ENCODE measurements at regions not wholly inside any gene's neighbourhood (a gene's known extent, or its start where the extent isn't known, plus 50 kb on each side); places are given as distances from the start of the nearest gene placed in this dataset.

DNA sequence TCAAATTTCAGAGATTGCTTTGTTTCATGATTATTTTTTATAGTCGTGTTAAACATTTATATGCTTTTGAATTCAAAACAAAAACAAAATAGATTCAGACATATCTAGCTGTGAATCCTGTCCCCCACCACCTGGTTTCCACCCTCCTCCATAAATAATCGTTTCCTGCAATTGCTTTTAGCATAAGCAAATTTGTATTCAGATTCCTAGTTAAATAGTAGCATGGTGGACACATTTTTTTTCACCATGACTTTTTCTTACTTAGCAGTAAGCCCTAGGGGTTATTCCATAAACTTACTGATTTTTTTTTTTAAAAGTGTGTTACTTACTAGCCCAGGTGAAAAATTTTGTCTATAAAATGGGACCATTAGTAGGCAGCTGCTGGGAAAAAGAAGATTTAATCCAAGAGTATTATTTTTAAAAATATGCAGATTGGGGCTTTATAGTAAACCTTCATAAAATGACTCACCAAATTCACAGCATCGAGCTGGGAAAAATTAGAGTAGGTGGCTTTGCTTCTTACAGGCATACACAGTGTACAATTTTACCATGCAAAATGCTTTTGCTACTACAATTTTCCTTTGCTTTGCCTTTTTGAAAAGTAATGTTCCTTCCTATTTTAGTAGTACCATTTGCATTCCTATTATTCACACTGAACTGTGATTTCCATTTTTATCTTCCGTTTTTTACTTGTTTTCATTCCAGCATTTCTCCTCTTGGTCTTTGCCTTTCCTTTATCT lies 117.8 kb downstream of the BTG1 start:
- Mint-ChIP-seq H3K27ac (peak overlapping the region; percentile 7), H3K4me1 (peaks cover 37% of the 10 kb centered on the region), H3K27me3 (ENCODE audit: low read depth) (no peaks in the 10 kb centered on the region), H3K9me3 (no peaks in the 10 kb centered on the region), H3K4me3 (no peak overlapping the region), H3K36me3 (no peaks in the 10 kb centered on the region)
- TF ChIP-seq, protein P1, sequence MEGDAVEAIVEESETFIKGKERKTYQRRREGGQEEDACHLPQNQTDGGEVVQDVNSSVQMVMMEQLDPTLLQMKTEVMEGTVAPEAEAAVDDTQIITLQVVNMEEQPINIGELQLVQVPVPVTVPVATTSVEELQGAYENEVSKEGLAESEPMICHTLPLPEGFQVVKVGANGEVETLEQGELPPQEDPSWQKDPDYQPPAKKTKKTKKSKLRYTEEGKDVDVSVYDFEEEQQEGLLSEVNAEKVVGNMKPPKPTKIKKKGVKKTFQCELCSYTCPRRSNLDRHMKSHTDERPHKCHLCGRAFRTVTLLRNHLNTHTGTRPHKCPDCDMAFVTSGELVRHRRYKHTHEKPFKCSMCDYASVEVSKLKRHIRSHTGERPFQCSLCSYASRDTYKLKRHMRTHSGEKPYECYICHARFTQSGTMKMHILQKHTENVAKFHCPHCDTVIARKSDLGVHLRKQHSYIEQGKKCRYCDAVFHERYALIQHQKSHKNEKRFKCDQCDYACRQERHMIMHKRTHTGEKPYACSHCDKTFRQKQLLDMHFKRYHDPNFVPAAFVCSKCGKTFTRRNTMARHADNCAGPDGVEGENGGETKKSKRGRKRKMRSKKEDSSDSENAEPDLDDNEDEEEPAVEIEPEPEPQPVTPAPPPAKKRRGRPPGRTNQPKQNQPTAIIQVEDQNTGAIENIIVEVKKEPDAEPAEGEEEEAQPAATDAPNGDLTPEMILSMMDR (IDR thresholded peaks at IDR 0.05; ENCODE audit: unreplicated experiment), result no peak
- no peak for DNase-seq (ENCODE audit: low spot score in 2 of 2, unreplicated experiment in 2 of 2)

DNA sequence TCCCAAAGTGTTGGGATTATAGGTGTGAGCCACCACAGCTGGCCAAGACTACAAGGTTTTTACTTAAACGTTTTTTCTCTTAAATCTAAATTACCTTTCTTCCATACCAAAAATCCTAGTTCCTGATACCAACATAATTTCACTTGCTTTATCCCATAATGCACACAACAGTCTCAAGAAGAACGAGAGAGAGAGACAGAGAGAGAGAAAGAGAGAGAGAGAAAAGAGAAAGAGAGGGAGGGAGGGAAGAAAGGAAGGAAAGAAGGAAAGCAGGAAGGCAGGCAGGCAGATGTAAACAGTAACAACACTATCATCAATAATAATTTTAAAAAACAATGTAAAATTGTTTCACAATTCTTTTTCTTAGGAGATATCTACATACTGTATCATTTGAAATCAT lies 118.4 kb downstream of the BTG1 start:
- Mint-ChIP-seq H3K27me3 (ENCODE audit: low read depth) (no peaks in the 10 kb centered on the region), H3K4me3 (no peak overlapping the region), H3K36me3 (no peaks in the 10 kb centered on the region), H3K4me1 (peaks cover 36% of the 10 kb centered on the region), H3K27ac (no peak overlapping the region), H3K9me3 (no peaks in the 10 kb centered on the region)
- no peak for DNase-seq (ENCODE audit: low spot score in 2 of 2, unreplicated experiment in 2 of 2)
- TF ChIP-seq, protein P1 (IDR thresholded peaks at IDR 0.05; ENCODE audit: unreplicated experiment), result no peak

DNA sequence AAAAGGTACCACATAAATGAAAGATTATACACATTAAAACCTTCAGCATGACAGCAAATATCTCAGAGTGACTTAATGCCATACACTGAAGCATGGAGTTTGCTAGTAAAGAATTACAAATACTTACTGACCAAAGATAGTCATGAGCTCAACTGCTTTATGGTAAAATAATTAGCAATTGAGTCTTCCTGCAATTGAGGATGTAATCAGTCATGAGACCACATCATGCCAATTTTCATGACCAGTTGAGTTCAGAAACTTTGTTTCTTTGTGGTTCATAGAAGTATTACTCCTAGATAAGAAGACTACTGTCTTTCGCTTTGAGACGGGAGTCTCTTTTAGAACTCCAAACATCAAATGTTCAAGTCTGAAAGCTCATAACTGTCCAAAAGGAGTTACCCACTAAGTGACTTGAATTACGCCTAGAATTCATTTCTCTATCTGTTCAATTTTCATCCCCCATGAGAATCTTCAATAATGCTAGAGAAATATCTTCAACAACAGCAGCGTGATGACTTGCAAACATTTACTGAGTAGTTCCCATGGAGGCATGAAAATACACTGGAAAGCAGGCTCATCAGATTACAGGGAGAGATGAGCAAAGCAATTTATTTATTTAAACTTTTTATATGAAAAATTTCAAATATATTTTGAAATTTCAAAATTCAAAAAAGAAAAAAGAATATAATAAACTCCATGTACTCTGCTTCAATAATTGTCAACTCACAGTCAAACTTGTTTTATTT lies 120.0 kb downstream of the BTG1 start:
- no peaks in the 10 kb centered on the region for H3K9me3 Mint-ChIP-seq
- TF ChIP-seq, protein P1 (IDR thresholded peaks at IDR 0.05; ENCODE audit: unreplicated experiment), result no peak
- H3K36me3 Mint-ChIP-seq, result no peaks in the 10 kb centered on the region
- no peak overlapping the region for H3K27ac Mint-ChIP-seq
- H3K27me3 Mint-ChIP-seq (ENCODE audit: low read depth), result no peaks in the 10 kb centered on the region
- DNase-seq (ENCODE audit: low spot score in 2 of 2, unreplicated experiment in 2 of 2), result no peak
- no peak overlapping the region for H3K4me3 Mint-ChIP-seq
- H3K4me1 Mint-ChIP-seq, result peaks cover 45% of the 10 kb centered on the region

DNA sequence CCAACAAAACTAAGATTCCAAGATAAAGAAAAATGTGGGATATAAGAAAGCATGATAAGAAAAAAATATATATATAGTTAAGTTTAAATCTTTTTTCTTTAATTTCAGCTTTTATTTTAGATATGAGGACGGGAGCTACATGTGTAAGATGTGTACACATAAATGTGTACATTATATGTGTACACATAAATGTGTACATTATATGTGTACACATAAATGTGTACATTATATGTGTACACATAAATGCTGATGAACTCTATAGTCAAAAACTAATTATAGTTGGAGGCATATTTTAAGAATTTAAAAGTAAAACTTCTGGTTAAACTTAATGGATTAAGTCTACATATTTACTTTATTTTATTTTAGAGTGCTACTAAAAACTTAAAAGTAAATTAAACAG lies 123.6 kb downstream of the BTG1 start:
- TF ChIP-seq, protein P1 (IDR thresholded peaks at IDR 0.05; ENCODE audit: unreplicated experiment), result no peak
- peaks cover 2% of the 10 kb centered on the region for H3K36me3 Mint-ChIP-seq
- no peaks in the 10 kb centered on the region for H3K27me3 Mint-ChIP-seq (ENCODE audit: low read depth)
- peaks cover 14% of the 10 kb centered on the region for H3K4me1 Mint-ChIP-seq
- peak overlapping the region; percentile 23 for H3K27ac Mint-ChIP-seq
- DNase-seq (ENCODE audit: low spot score in 2 of 2, unreplicated experiment in 2 of 2), result no peak
- H3K4me3 Mint-ChIP-seq, result no peak overlapping the region
- H3K9me3 Mint-ChIP-seq, result peaks cover 12% of the 10 kb centered on the region

DNA sequence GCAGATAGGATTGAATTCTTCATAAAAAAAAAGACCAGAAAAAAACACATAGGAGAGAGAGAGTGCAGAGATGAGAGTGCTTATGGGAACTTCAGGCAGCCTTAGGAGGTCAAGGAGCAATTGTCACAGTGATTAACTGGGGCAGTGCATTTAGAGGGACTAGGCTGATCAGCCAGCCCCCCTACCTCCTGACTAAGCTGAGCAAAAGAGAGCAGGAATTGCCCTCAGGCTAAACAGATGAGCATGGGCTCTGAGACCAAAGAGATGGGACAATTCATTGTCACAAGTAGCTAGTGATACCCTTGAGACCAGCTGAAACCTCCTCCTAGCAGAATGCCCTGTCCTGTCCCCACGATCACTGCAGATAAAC lies 124.0 kb downstream of the BTG1 start:
- peaks cover 2% of the 10 kb centered on the region for H3K36me3 Mint-ChIP-seq
- TF ChIP-seq, protein P1 (IDR thresholded peaks at IDR 0.05; ENCODE audit: unreplicated experiment), result no peak
- peak overlapping the region; percentile 23 for H3K27ac Mint-ChIP-seq
- peaks cover 13% of the 10 kb centered on the region for H3K4me1 Mint-ChIP-seq
- H3K9me3 Mint-ChIP-seq, result peaks cover 15% of the 10 kb centered on the region
- H3K4me3 Mint-ChIP-seq, result no peak overlapping the region
- H3K27me3 Mint-ChIP-seq (ENCODE audit: low read depth), result no peaks in the 10 kb centered on the region
- no peak for DNase-seq (ENCODE audit: low spot score in 2 of 2, unreplicated experiment in 2 of 2)

All from mesothelial cell of epicardium (in vitro differentiated cells).